Ishikawa (cell line): ENCODE measurements at regions not wholly inside any gene's neighbourhood (a gene's known extent, or its start where the extent isn't known, plus 50 kb on each side); places are given as distances from the start of the nearest gene placed in this dataset.

ENCODE experiments used
- EP300 ChIP-seq: IDR thresholded peaks from 2 replicates; pipeline ENCODE4 v1.6.1; 2012; ENCODE audit warnings: borderline replicate concordance
- TAF1 ChIP-seq: IDR thresholded peaks from 2 replicates; pipeline ENCODE4 v1.6.1; 2012; ENCODE audit warnings: low read depth, mild to moderate bottlenecking

GRCh38 chr5:36356915-36357314 lies 55.2 kb upstream of the RANBP3L start:
- no peak for TF ChIP-seq TAF1
- TF ChIP-seq EP300 = no peak
